ENCODE measurements at regions not wholly inside any gene's neighbourhood (a gene's known extent, or its start where the extent isn't known, plus 50 kb on each side); places are given as distances from the start of the nearest gene placed in this dataset.

DNA sequence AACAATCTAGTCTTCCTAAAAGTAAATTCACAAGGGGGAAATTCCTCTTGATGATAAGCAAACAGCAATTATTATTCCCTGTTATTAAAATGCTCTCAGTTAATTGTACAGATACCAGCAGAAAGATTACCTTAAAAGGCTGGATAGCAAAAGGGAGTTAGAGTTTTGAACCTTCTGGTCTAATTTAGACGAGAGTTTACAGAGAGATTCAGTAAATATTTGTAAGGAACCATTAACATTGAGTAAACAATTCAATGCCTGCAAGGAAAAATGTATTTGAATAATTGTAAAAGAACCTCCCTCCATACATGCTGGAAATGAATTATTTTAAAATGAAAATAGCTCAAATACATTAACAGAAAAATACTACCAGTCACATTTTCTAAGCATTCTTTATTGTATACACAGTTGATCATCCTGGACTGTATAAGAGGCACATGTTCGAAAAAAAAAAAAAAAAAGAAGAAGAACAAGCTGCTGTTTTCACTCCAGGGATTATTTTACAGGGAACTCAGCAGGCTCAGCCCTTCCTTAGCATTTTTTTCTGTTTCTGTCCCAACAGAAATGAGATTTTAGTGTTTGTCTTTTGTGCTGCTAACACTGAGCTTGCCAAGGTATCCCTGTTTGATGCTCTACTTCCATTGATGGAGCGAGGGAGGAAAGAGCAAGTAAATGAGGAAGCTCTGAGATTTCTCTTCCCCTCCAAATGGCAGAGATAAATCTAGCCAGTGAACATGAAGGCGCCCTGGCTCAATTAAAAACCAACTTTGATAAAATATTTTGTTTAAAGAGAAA lies 141.1 kb downstream of the ENC1 start:
- ChIA-PET POLR2A (interaction anchor here (0.7 kb wide), 1 partner anchor 139 kb away, joined by 18 read pairs; no protein-coding TSS in a partner anchor), CTCF (interaction anchor here (1.0 kb wide), 1 partner anchor 14 kb away, joined by 3 read pairs; no protein-coding TSS in a partner anchor)
- no peak for DNase-seq (ENCODE audit: low read depth)
- H3K36me3 ChIP-seq (ENCODE audit: control insufficient read depth, insufficient read depth, low read length), result no peaks in the 10 kb centered on the region
- no peak overlapping the region for H3K4me3 ChIP-seq (ENCODE audit: low read depth, low read length)
- TF ChIP-seq, protein P1, sequence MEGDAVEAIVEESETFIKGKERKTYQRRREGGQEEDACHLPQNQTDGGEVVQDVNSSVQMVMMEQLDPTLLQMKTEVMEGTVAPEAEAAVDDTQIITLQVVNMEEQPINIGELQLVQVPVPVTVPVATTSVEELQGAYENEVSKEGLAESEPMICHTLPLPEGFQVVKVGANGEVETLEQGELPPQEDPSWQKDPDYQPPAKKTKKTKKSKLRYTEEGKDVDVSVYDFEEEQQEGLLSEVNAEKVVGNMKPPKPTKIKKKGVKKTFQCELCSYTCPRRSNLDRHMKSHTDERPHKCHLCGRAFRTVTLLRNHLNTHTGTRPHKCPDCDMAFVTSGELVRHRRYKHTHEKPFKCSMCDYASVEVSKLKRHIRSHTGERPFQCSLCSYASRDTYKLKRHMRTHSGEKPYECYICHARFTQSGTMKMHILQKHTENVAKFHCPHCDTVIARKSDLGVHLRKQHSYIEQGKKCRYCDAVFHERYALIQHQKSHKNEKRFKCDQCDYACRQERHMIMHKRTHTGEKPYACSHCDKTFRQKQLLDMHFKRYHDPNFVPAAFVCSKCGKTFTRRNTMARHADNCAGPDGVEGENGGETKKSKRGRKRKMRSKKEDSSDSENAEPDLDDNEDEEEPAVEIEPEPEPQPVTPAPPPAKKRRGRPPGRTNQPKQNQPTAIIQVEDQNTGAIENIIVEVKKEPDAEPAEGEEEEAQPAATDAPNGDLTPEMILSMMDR (IDR thresholded peaks at IDR 0.05; ENCODE audit: insufficient read depth, low read depth, low read length), result no peak
- H3K27me3 ChIP-seq (ENCODE audit: control insufficient read depth, insufficient read depth, low read length), result no peaks in the 10 kb centered on the region

DNA sequence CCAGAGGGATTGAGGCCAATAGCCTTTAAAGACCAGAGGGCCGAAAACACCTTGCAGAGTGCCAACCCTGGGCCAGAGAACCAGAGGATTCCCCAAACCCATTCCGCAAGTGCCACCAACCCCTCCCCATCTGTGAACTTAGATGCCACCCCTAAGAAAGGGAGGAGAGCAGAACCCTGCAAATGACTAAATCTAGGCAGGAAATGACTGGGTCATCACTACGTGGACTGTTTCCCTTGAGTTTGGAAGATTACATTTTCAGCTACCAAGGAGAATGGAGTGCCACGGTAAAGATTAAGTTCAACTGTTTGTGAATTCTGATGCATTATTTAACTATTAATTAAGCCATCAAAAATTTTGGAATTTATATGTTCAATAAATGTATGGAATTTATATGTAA lies 142.8 kb downstream of the ENC1 start:
- TF ChIP-seq, protein P1 (IDR thresholded peaks at IDR 0.05; ENCODE audit: insufficient read depth, low read depth, low read length), result no peak
- DNase-seq (ENCODE audit: low read depth), result no peak
- POLR2A ChIA-PET, result no interaction called here
- CTCF ChIA-PET, result interaction anchor here (0.9 kb wide), 1 partner anchor 8 kb away, joined by 3 read pairs; no protein-coding TSS in a partner anchor
- Histone ChIP-seq H3K36me3 (ENCODE audit: control insufficient read depth, insufficient read depth, low read length) (no peaks in the 10 kb centered on the region), H3K27me3 (ENCODE audit: control insufficient read depth, insufficient read depth, low read length) (no peaks in the 10 kb centered on the region), H3K4me3 (ENCODE audit: low read depth, low read length) (no peak overlapping the region)

DNA sequence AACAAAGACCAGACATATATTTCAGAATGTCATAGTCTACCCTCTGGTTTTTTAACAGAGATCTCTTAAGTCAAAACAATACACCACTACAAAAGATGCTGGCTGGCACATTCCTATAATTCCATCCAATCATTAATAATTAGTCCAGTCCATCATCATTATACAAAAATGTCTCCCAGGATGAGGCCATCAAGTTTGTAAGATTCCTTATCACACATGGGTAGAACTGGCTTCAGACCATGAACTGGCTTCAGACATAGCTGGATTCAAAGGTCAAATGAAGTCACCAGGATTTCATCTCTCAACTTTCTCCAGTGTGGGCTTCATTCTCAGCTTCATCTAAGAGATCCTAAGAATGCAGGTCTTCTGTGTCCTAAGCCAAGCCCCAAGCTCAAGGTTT lies 147.1 kb downstream of the ENC1 start:
- TF ChIP-seq, protein P1 (IDR thresholded peaks at IDR 0.05; ENCODE audit: insufficient read depth, low read depth, low read length), result no peak
- CTCF ChIA-PET, result interaction anchor here (0.9 to 1.1 kb wide), 2 partner anchors 11 to 22 kb away, joined by 3 to 4 read pairs; no protein-coding TSS in a partner anchor
- no peaks in the 10 kb centered on the region for H3K27me3 ChIP-seq (ENCODE audit: control insufficient read depth, insufficient read depth, low read length)
- H3K4me3 ChIP-seq (ENCODE audit: low read depth, low read length), result no peak overlapping the region
- H3K36me3 ChIP-seq (ENCODE audit: control insufficient read depth, insufficient read depth, low read length), result no peaks in the 10 kb centered on the region
- POLR2A ChIA-PET, result no interaction called here
- no peak for DNase-seq (ENCODE audit: low read depth)

DNA sequence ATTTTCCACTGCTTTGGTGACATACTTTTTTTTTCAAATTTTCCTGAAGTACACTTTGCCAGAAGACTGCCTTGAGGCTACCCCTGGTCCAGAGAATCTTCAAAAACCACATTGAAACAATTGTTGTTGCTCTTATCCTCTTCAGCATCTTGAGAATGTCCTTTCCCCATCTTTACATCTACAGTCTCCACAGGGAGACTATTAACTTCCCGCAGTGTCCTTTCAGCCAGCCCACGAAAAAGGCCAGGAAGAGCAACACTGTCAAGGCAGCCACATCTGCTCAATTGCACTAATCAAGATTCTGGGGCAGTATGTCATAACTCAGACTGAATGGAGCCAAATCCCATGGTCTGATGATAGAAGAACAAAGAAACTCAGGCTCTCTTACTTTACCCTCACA lies 148.3 kb downstream of the ENC1 start:
- CTCF ChIA-PET, result interaction anchor here (1.4 kb wide), 1 partner anchor 87 kb away, joined by 5 read pairs; no protein-coding TSS in a partner anchor
- Histone ChIP-seq H3K4me3 (ENCODE audit: low read depth, low read length) (no peak overlapping the region), H3K27me3 (ENCODE audit: control insufficient read depth, insufficient read depth, low read length) (no peaks in the 10 kb centered on the region), H3K36me3 (ENCODE audit: control insufficient read depth, insufficient read depth, low read length) (no peaks in the 10 kb centered on the region)
- TF ChIP-seq, protein P1 (IDR thresholded peaks at IDR 0.05; ENCODE audit: insufficient read depth, low read depth, low read length), result no peak
- POLR2A ChIA-PET, result no interaction called here
- no peak for DNase-seq (ENCODE audit: low read depth)

DNA sequence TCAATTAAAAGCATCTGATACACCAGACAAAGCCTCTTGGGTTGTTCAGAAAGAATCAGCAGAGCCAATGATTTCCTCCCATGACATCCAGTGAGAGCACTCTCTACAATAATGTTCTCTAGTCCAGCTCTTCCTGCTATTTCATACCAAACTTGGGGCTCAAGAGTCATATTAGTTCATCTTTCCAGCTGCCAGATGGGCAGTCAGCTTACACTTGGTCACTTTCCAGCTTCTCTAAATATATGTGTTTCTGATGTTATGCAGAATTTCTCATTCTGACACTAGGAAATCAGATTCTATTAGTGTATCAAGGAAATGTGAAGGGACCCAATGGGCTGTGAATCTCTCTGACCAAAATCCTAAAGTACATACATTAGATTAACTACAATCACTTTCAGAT lies 148.9 kb downstream of the ENC1 start:
- no peaks in the 10 kb centered on the region for H3K36me3 ChIP-seq (ENCODE audit: control insufficient read depth, insufficient read depth, low read length)
- CTCF ChIA-PET, result interaction anchor here (1.4 kb wide), 1 partner anchor 87 kb away, joined by 5 read pairs; no protein-coding TSS in a partner anchor
- no peak overlapping the region for H3K4me3 ChIP-seq (ENCODE audit: low read depth, low read length)
- TF ChIP-seq, protein P1 (IDR thresholded peaks at IDR 0.05; ENCODE audit: insufficient read depth, low read depth, low read length), result no peak
- no peaks in the 10 kb centered on the region for H3K27me3 ChIP-seq (ENCODE audit: control insufficient read depth, insufficient read depth, low read length)
- DNase-seq (ENCODE audit: low read depth), result no peak
- POLR2A ChIA-PET, result no interaction called here

All from BJ (cell line).